GM12865 (cell line): ENCODE measurements at regions not wholly inside any gene's neighbourhood (a gene's known extent, or its start where the extent isn't known, plus 50 kb on each side); places are given as distances from the start of the nearest gene placed in this dataset.

ENCODE experiments used
- DNase-seq: peaks from one replicate; pipeline ENCODE4 v3.0.0; 2010; ENCODE audit warnings: low read depth
- H3K4me3 ChIP-seq: 2 replicates; pipeline ENCODE4 v1.5.1; 2011; ENCODE audit warnings: mild to moderate bottlenecking, low read depth, low read length, control low read depth
- CTCF ChIP-seq: IDR thresholded peaks from 2 replicates; pipeline ENCODE4 v1.5.1; 2011; ENCODE audit warnings: low read length, control low read depth, low read depth, inconsistent platforms; ENCODE audit not compliant: insufficient read depth; ENCODE audit errors: missing control alignments

GRCh38 chr22:48635031-48635430, 1192.6 kb downstream of the BRD1 start:
- no peak for TF ChIP-seq CTCF
- no peak for DNase-seq
- H3K4me3 ChIP-seq: no peak overlapping the region

GRCh38 chr22:48633996-48634836, 1193.5 kb downstream of the BRD1 start:
- no peak for TF ChIP-seq CTCF
- H3K4me3 ChIP-seq: no peak overlapping the region
- no peak for DNase-seq

- no peak for TF ChIP-seq CTCF
- DNase-seq: no peak
- no peak overlapping the region for H3K4me3 ChIP-seq
These were observed 1194.9 kb downstream of the BRD1 start for GRCh38 chr22:48632646-48633246.

- TF ChIP-seq CTCF: no peak
- no peak for DNase-seq
- H3K4me3 ChIP-seq: no peak overlapping the region
These were observed 1196.3 kb downstream of the BRD1 start for GRCh38 chr22:48631288-48631863.

- DNase-seq: no peak
- no peak overlapping the region for H3K4me3 ChIP-seq
- no peak for TF ChIP-seq CTCF
These were observed 1196.8 kb downstream of the BRD1 start for GRCh38 chr22:48630848-48631247.

GRCh38 chr22:48630433-48630754, 1197.3 kb downstream of the BRD1 start:
- no peak for DNase-seq
- H3K4me3 ChIP-seq: no peak overlapping the region
- no peak for TF ChIP-seq CTCF
